ENCODE measurements at regions not wholly inside any gene's neighbourhood (a gene's known extent, or its start where the extent isn't known, plus 50 kb on each side); places are given as distances from the start of the nearest gene placed in this dataset.

GRCh38 chr5:15245913-15246312 is 254.1 kb upstream of the FBXL7 start:
- H3K27ac ChIP-seq (ENCODE audit: low read depth, low read length), result no peak overlapping the region
- 79 to 89% (median 86%) methylated on average over 1 of the region's 1 CpG for WGBS, 3 donors

GRCh38 chr5:15243301-15244020 is 256.5 kb upstream of the FBXL7 start:
- 61 to 88% (median 71%) methylated on average over 4 of the region's 4 CpGs for WGBS, 3 donors
- no peak overlapping the region for H3K27ac ChIP-seq (ENCODE audit: low read depth, low read length)

GRCh38 chr5:15241216-15241821 is 258.7 kb upstream of the FBXL7 start:
- WGBS, 3 donors, result 70 to 93% (median 89%) methylated on average over 1 of the region's 1 CpG
- H3K27ac ChIP-seq (ENCODE audit: low read depth, low read length), result no peak overlapping the region

GRCh38 chr5:15238006-15238405 is 262.0 kb upstream of the FBXL7 start:
- no peak overlapping the region for H3K27ac ChIP-seq (ENCODE audit: low read depth, low read length)
- WGBS, 3 donors, result 79 to 95% (median 92%) methylated on average over 2 of the region's 2 CpGs

GRCh38 chr5:15236911-15237508 is 263.0 kb upstream of the FBXL7 start:
- H3K27ac ChIP-seq (ENCODE audit: low read depth, low read length), result no peak overlapping the region
- 66 to 75% (median 71%) methylated on average over 4 of the region's 4 CpGs for WGBS, 3 donors

- 45 to 78% (median 61%) methylated on average over 1 of the region's 1 CpG for WGBS, 3 donors
- H3K27ac ChIP-seq (ENCODE audit: low read depth, low read length), result no peak overlapping the region
Measured at GRCh38 chr5:15234911-15235310, 265.1 kb upstream of the FBXL7 start.

- no peak overlapping the region for H3K27ac ChIP-seq (ENCODE audit: low read depth, low read length)
- 30 to 52% (median 49%) methylated on average over 2 of the region's 2 CpGs for WGBS, 3 donors
Measured at GRCh38 chr5:15234366-15234765, 265.6 kb upstream of the FBXL7 start.

GRCh38 chr5:15233566-15233965 is 266.4 kb upstream of the FBXL7 start:
- no peak overlapping the region for H3K27ac ChIP-seq (ENCODE audit: low read depth, low read length)
- WGBS, 3 donors, result 58 to 68% (median 63%) methylated on average over 8 of the region's 8 CpGs

- H3K27ac ChIP-seq (ENCODE audit: low read depth, low read length), result no peak overlapping the region
- 18 to 43% (median 31%) methylated on average over 2 of the region's 2 CpGs for WGBS, 3 donors
Measured at GRCh38 chr5:15222156-15222555, 277.8 kb upstream of the FBXL7 start.

GRCh38 chr5:15220642-15221173 is 279.3 kb upstream of the FBXL7 start:
- H3K27ac ChIP-seq (ENCODE audit: low read depth, low read length), result no peak overlapping the region
- 87 to 94% (median 89%) methylated on average over 5 of the region's 5 CpGs for WGBS, 3 donors

- no peak overlapping the region for H3K27ac ChIP-seq (ENCODE audit: low read depth, low read length)
- 53 to 66% (median 66%) methylated on average over 2 of the region's 2 CpGs for WGBS, 3 donors
Measured at GRCh38 chr5:15215056-15215455, 284.9 kb upstream of the FBXL7 start.

- WGBS, 3 donors, result 93 to 100% (median 100%) methylated on average over 1 of the region's 1 CpG
Measured at GRCh38 chr5:15214010-15214409, 286.0 kb upstream of the FBXL7 start.

GRCh38 chr5:15209053-15209762 is 290.8 kb upstream of the FBXL7 start:
- H3K27ac ChIP-seq (ENCODE audit: low read depth, low read length), result no peak overlapping the region
- WGBS, 3 donors, result 49 to 66% (median 59%) methylated on average over 3 of the region's 3 CpGs

More at GRCh38 chr5:15214010-15214409, 286.0 kb upstream of the FBXL7 start:
- no peak overlapping the region for H3K27ac ChIP-seq (ENCODE audit: low read depth, low read length)

- 82 to 95% (median 91%) methylated on average over 1 of the region's 1 CpG for WGBS, 3 donors
- no peak overlapping the region for H3K27ac ChIP-seq (ENCODE audit: low read depth, low read length)
Measured at GRCh38 chr5:15206133-15206532, 293.8 kb upstream of the FBXL7 start.

- 83 to 93% (median 89%) methylated on average over 1 of the region's 1 CpG for whole genome bisulfite sequencing, 3 donors
- no peak overlapping the region for H3K27ac ChIP-seq (ENCODE audit: low read depth, low read length)
Measured at GRCh38 chr5:15203376-15203775, 296.6 kb upstream of the FBXL7 start.

GRCh38 chr5:15191012-15191411 is 309.0 kb upstream of the FBXL7 start:
- no peak overlapping the region for H3K27ac ChIP-seq (ENCODE audit: low read depth, low read length)
- 57 to 76% (median 58%) methylated on average over 2 of the region's 2 CpGs for WGBS, 3 donors

- H3K27ac ChIP-seq (ENCODE audit: low read depth, low read length), result no peak overlapping the region
- WGBS, 3 donors, result 74 to 91% (median 86%) methylated on average over 1 of the region's 1 CpG
Measured at GRCh38 chr5:15183520-15183919, 311.9 kb upstream of the ANKH start.

- H3K27ac ChIP-seq (ENCODE audit: low read depth, low read length), result no peak overlapping the region
- 72 to 88% (median 82%) methylated on average over 1 of the region's 1 CpG for WGBS, 3 donors
Measured at GRCh38 chr5:15170173-15170572, 298.6 kb upstream of the ANKH start.

- no peak overlapping the region for H3K27ac ChIP-seq (ENCODE audit: low read depth, low read length)
- 70 to 86% (median 74%) methylated on average over 2 of the region's 2 CpGs for WGBS, 3 donors
Measured at GRCh38 chr5:15168358-15168757, 296.8 kb upstream of the ANKH start.

All from adipose tissue (tissue), 3 donors.